Ishikawa (cell line): ENCODE measurements at regions not wholly inside any gene's neighbourhood (a gene's known extent, or its start where the extent isn't known, plus 50 kb on each side); places are given as distances from the start of the nearest gene placed in this dataset.

Experiments used
- EGR1 ChIP-seq: IDR thresholded peaks from 2 replicates; pipeline ENCODE4 v1.6.1; 2012
- EP300 ChIP-seq: IDR thresholded peaks from 2 replicates; pipeline ENCODE4 v1.6.1; 2012; ENCODE audit warnings: borderline replicate concordance

DNA sequence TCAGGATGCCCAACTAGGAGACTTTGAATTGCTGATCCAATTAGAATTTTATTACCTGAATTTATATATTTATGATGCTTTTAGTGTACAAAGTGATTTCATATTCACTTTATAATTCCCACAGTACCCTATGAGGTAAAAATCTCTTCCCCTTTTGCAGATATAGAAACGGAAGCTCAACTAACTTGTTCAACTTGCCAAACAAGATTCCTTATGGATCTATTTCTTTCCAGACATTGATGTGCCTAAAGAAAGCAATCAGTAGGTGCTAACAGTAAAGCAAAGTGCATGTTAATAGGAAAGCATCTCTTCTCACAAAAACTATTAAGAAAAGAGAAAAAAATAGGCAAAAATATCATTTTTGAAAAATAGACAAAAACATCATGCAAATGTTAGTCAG lies 65.9 kb upstream of the PPP1R12A start:
- TF ChIP-seq EGR1 (no peak), EP300 (no peak)
